ENCODE measurements at regions not wholly inside any gene's neighbourhood (a gene's known extent, or its start where the extent isn't known, plus 50 kb on each side); places are given as distances from the start of the nearest gene placed in this dataset.
"Not testable (repeated sequence)": the region's sequence is repeated elsewhere in the genome, so short reads cannot be mapped to it uniquely, and the experiment has no call there.

DNA sequence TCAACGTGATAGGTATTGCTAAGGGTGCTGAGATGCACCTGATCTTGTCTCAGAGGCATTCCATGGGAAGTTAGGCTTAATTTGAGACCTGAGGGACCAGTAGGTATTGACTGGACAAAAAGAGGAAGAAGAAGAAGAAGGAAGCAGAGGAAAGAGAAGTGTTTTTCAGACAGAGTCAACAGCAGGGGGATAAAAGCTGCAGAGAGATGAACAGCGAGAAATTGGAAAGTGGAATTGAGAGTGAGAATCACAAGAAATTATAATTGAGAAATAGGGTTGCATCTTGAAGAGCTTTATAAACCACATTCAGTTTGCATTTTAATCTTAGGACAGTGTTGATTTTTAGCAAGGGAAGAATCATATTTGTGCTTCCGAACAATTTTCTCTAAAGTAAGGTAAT, 254.0 kb downstream of the CD83 start:
- no peak for DNase-seq (ENCODE audit: low read depth)

- no peak for DNase-seq (ENCODE audit: low read depth)
Measured at GRCh38 chr6:14372734-14373489, 255.3 kb downstream of the CD83 start.

GRCh38 chr6:14373648-14374437, 256.3 kb downstream of the CD83 start:
- DNase-seq (ENCODE audit: low read depth), result no peak

GRCh38 chr6:14375930-14376329, 258.4 kb downstream of the CD83 start:
- no peak for DNase-seq (ENCODE audit: low read depth)

GRCh38 chr6:14379568-14379967, 262.0 kb downstream of the CD83 start:
- DNase-seq (ENCODE audit: low read depth), result no peak

- DNase-seq (ENCODE audit: low read depth), result no peak
Measured at GRCh38 chr6:14380086-14380820, 262.7 kb downstream of the CD83 start.

- DNase-seq (ENCODE audit: low read depth), result no peak
Measured at GRCh38 chr6:14380901-14381828, 263.6 kb downstream of the CD83 start.

GRCh38 chr6:14381829-14382677, 264.5 kb downstream of the CD83 start:
- DNase-seq (ENCODE audit: low read depth), result no peak

DNA sequence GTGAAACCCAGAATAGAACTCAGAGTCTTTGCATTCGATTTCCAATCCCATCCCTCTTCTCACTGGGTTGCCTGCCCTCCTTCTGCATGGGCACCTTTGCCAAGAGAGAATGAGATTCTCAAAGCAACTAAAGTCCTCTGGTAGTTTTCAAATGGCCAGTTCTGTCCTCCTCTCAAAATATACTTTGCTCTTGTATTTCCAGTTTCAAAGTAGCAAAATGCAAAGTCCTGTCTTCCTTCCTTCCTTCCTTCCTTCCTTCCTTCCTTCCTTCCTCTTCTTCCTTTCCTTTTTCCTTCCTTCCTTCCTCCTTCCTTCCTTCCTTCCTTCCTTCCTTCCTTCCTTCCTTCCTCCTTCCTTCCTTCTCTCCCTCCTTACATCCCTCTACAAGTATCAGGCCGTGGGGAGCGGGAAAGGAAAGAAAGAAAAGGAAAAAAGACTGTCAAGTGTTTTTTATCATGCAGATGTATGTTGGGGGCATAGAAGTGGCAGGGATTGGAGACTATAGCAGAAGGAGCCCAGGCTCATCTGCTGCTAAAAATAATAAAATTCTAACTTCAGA, 265.2 kb downstream of the CD83 start:
- DNase-seq (ENCODE audit: low read depth), result no peak

- DNase-seq (ENCODE audit: low read depth), result no peak
Measured at GRCh38 chr6:14383393-14384174, 266.0 kb downstream of the CD83 start.

DNA sequence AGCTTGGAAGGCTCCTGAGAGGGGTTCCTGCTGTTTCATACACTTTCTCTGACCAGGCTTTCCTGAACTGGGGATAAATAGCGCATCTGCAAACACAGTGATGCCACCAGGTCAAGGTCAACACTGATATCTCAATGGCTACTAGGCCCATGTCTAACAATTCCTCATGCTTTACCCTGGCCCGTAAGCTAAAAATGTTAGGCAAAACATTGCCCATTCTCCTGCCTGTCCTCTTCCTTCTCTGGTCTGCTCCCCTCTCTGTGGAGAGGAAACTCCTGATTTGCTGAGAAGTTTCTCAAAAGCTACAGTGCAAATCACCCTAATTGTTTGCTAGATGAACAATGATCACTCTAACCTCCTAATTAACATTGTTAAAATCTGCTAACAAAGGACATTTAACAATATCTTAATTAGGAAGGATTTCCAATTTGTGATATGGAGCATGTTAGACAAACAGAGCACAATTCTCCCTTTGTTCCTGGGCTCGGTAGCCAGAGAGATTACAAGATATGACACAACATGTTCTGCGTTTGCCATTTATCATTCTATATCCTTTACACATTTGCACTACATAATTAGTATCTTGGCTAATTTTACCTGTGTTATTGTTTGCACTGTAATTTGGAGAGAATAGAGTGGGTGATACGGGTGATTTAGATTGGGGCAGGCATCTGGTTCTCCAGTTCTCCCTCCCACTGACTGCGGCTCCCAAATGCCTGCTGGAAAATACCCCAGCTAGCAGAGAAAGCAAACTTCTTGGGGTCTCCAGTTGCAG, 266.8 kb downstream of the CD83 start:
- DNase-seq (ENCODE audit: low read depth), result no peak

DNA sequence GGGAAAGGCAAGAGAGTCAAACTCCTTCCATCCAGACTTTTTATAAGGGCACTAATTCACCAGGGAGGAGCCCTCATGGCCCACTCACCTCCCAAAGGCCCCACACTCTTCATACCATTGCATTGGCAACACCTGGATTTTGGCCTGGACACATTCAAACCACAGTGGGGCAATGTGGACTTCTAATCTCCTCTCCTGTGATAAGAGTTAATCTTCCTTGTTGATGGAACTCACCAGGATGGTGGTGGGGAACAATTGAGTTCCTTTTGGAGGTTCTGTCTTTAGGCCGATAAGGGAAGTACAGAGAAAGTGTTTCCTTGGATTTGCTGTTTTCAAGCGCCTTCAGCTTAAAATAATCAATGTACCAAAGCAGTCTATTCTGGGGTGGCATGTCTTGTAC, 268.7 kb downstream of the CD83 start:
- no peak for DNase-seq (ENCODE audit: low read depth)

GRCh38 chr6:14386668-14387067, 269.1 kb downstream of the CD83 start:
- DNase-seq (ENCODE audit: low read depth), result no peak

DNA sequence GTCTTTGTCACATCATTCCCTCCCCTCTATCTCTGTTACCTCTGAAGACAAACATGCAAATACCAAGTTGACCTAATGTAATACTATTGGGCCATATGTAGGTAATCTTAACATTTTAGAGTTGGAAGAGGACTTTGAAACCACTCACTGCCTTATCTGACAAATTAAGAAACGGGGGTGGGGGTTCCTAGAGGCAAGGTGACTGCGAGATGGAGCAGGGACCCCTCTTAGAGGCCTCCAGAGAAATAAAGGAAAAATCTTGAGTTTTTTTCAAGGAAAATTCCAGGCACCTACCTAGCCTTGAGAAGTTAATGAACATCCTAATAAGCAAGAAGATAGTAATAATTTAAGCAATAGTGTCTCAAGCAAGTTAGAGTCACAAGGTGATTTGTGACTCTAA, 270.8 kb downstream of the CD83 start:
- no peak for DNase-seq (ENCODE audit: low read depth)

DNA sequence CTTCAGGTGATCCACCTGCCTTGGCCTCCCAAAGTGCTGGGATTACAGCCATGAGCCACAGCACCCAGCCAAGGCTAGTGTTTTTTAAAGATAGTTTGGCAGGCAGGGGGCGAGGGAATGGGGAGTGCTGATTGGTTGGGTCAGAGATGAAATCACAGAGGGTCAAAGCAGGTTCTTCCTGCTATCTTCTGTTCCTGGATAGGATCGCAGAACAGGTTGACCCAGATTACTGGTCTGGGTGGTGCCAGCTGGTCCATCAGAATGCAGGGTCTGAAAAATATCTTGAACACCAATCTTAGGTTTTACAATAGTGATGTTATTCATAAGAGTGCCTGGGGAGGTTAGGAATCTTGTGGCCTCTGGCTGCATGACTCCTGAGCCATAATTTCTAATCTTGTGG, 272.2 kb downstream of the CD83 start:
- not testable (repeated sequence) for DNase-seq (ENCODE audit: low read depth)

GRCh38 chr6:14390805-14391204, 273.2 kb downstream of the CD83 start:
- no peak for DNase-seq (ENCODE audit: low read depth)

GRCh38 chr6:14393910-14394309, 276.3 kb downstream of the CD83 start:
- no peak for DNase-seq (ENCODE audit: low read depth)

GRCh38 chr6:14396392-14396791, 278.8 kb downstream of the CD83 start:
- DNase-seq (ENCODE audit: low read depth), result no peak
